Stomach (tissue), 4 donors: ENCODE measurements at regions not wholly inside any gene's neighbourhood (a gene's known extent, or its start where the extent isn't known, plus 50 kb on each side); places are given as distances from the start of the nearest gene placed in this dataset.

Experiments used
- POLR2A ChIP-seq, 4 donors: fragments of 450-650 bp; IDR thresholded peaks; one replicate each; pipeline ENCODE4 v1.6.1; 2016; ENCODE audit warnings: antibody characterized with exemption in 4 of 4, control low read depth in 2 of 4, mild to moderate bottlenecking in 1 of 4, moderate library complexity in 1 of 4
- TF ChIP-seq, protein P1 (sequence below), 7 experiments: fragments of 450-650 bp in 4 of 7; fragments of 200-600 bp in 3 of 7; sonication (generic) in 3 of 7; IDR thresholded peaks; one replicate each; pipeline ENCODE4 v1.5.1; 2016 to 2019; ENCODE audit warnings: antibody characterized with exemption in 7 of 7, control low read depth in 2 of 7, mild to moderate bottlenecking in 1 of 7

DNA sequence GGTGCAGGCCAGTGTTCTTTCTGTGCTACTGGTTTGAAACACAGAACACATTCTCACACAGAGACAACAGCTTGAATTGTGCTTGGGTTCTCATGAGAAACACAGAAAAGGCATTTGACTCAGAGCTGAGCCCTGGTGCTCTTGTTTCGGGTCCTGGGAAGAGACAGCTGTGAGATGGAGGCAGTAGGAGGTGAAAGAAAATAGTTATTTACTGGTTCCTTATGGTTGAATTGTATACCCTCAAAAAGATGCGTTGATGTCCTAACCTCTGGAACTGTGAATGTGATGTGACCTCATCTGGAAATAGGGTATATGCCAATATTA is 87.1 kb upstream of the RPS6KA2 start:
- no peak for TF ChIP-seq POLR2A (IDR thresholded peaks at IDR 0.05)
- TF ChIP-seq, protein P1, sequence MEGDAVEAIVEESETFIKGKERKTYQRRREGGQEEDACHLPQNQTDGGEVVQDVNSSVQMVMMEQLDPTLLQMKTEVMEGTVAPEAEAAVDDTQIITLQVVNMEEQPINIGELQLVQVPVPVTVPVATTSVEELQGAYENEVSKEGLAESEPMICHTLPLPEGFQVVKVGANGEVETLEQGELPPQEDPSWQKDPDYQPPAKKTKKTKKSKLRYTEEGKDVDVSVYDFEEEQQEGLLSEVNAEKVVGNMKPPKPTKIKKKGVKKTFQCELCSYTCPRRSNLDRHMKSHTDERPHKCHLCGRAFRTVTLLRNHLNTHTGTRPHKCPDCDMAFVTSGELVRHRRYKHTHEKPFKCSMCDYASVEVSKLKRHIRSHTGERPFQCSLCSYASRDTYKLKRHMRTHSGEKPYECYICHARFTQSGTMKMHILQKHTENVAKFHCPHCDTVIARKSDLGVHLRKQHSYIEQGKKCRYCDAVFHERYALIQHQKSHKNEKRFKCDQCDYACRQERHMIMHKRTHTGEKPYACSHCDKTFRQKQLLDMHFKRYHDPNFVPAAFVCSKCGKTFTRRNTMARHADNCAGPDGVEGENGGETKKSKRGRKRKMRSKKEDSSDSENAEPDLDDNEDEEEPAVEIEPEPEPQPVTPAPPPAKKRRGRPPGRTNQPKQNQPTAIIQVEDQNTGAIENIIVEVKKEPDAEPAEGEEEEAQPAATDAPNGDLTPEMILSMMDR (IDR thresholded peaks at IDR 0.05): no peak
